Central memory CD8-positive, alpha-beta T cell (primary cell): ENCODE measurements at regions not wholly inside any gene's neighbourhood (a gene's known extent, or its start where the extent isn't known, plus 50 kb on each side); places are given as distances from the start of the nearest gene placed in this dataset.
"Not testable (repeated sequence)": the region's sequence is repeated elsewhere in the genome, so short reads cannot be mapped to it uniquely, and the experiment has no call there.

Source experiments
- ATAC-seq: fragments of 150-1000 bp; cut with Tn5 transposase; replicated peaks from 2 replicates; pipeline ENCODE4 v1.10.0; 2022; ENCODE audit warnings: mild to moderate bottlenecking, moderate FRiP score, moderate number of reproducible peaks; ENCODE audit not compliant: poor library complexity, severe bottlenecking; ENCODE audit errors: extremely low read depth
- DNase-seq, 2 donors: peaks; one replicate each; pipeline ENCODE4 v3.0.0; 2021; ENCODE audit warnings: low spot score in 2 of 2
- H3K27ac Mint-ChIP-seq: one replicate; pipeline ENCODE4 v1.8.0; 2022; ENCODE audit warnings: low read depth, mild to moderate bottlenecking, moderate library complexity, mixed read lengths
- H3K27me3 Mint-ChIP-seq: one replicate; pipeline ENCODE4 v1.8.0; 2022; ENCODE audit warnings: mixed read lengths
- H3K36me3 Mint-ChIP-seq: one replicate; pipeline ENCODE4 v1.8.0; 2022; ENCODE audit warnings: mild to moderate bottlenecking, moderate library complexity, mixed read lengths; ENCODE audit not compliant: insufficient read depth
- H3K4me1 Mint-ChIP-seq: one replicate; pipeline ENCODE4 v1.8.0; 2022; ENCODE audit warnings: mixed read lengths
- H3K4me3 Mint-ChIP-seq: one replicate; pipeline ENCODE4 v1.8.0; 2022; ENCODE audit warnings: mild to moderate bottlenecking, moderate library complexity, mixed read lengths
- H3K9me3 Mint-ChIP-seq: one replicate; pipeline ENCODE4 v1.8.0; 2022; ENCODE audit warnings: mixed read lengths

GRCh38 chr9:75454043-75454442 is 365.7 kb downstream of the OSTF1 start:
- DNase-seq (no peak), ATAC-seq (no peak)
- Mint-ChIP-seq H3K4me3 (no peak overlapping the region), H3K9me3 (peaks cover 4% of the 10 kb centered on the region), H3K27me3 (no peaks in the 10 kb centered on the region), H3K4me1 (no peaks in the 10 kb centered on the region), H3K27ac (no peak overlapping the region), H3K36me3 (no peaks in the 10 kb centered on the region)

GRCh38 chr9:75454891-75455290 is 366.6 kb downstream of the OSTF1 start:
- Mint-ChIP-seq H3K9me3 (peaks cover 4% of the 10 kb centered on the region), H3K36me3 (no peaks in the 10 kb centered on the region), H3K27me3 (no peaks in the 10 kb centered on the region), H3K27ac (no peak overlapping the region), H3K4me1 (no peaks in the 10 kb centered on the region), H3K4me3 (no peak overlapping the region)
- DNase-seq, result no peak
- ATAC-seq, result no peak

- Mint-ChIP-seq H3K4me1 (no peaks in the 10 kb centered on the region), H3K4me3 (no peak overlapping the region), H3K9me3 (peaks cover 4% of the 10 kb centered on the region), H3K27me3 (no peaks in the 10 kb centered on the region), H3K36me3 (no peaks in the 10 kb centered on the region), H3K27ac (no peak overlapping the region)
- DNase-seq, result no peak
- no peak for ATAC-seq
Measured at GRCh38 chr9:75455444-75455921, 367.2 kb downstream of the OSTF1 start.

- Mint-ChIP-seq H3K27me3 (no peaks in the 10 kb centered on the region), H3K4me3 (no peak overlapping the region), H3K4me1 (no peaks in the 10 kb centered on the region), H3K9me3 (peaks cover 4% of the 10 kb centered on the region), H3K36me3 (no peaks in the 10 kb centered on the region), H3K27ac (no peak overlapping the region)
- no peak for DNase-seq
- ATAC-seq, result no peak
Measured at GRCh38 chr9:75456698-75457097, 368.4 kb downstream of the OSTF1 start.

GRCh38 chr9:75457474-75458011 is 369.2 kb downstream of the OSTF1 start:
- Mint-ChIP-seq H3K27ac (no peak overlapping the region), H3K9me3 (peaks cover 4% of the 10 kb centered on the region), H3K27me3 (no peaks in the 10 kb centered on the region), H3K4me1 (no peaks in the 10 kb centered on the region), H3K4me3 (no peak overlapping the region), H3K36me3 (no peaks in the 10 kb centered on the region)
- DNase-seq (no peak), ATAC-seq (no peak)

- not testable (repeated sequence) for H3K4me1 Mint-ChIP-seq, H3K4me3 Mint-ChIP-seq, ATAC-seq, H3K27me3 Mint-ChIP-seq, H3K9me3 Mint-ChIP-seq, H3K36me3 Mint-ChIP-seq, DNase-seq, H3K27ac Mint-ChIP-seq
Measured at GRCh38 chr9:75459311-75459710, 371.0 kb downstream of the OSTF1 start.

GRCh38 chr9:75461183-75461582 is 372.9 kb downstream of the OSTF1 start:
- no peak overlapping the region for H3K4me3 Mint-ChIP-seq
- H3K4me1 Mint-ChIP-seq, result no peaks in the 10 kb centered on the region
- no peak for DNase-seq
- H3K9me3 Mint-ChIP-seq, result no peaks in the 10 kb centered on the region
- H3K27me3 Mint-ChIP-seq, result no peaks in the 10 kb centered on the region
- H3K27ac Mint-ChIP-seq, result no peak overlapping the region
- H3K36me3 Mint-ChIP-seq, result no peaks in the 10 kb centered on the region
- ATAC-seq, result no peak

GRCh38 chr9:75462866-75463265 is 374.6 kb downstream of the OSTF1 start:
- Mint-ChIP-seq H3K27ac (no peak overlapping the region), H3K4me3 (no peak overlapping the region), H3K27me3 (no peaks in the 10 kb centered on the region), H3K36me3 (no peaks in the 10 kb centered on the region), H3K4me1 (no peaks in the 10 kb centered on the region), H3K9me3 (no peaks in the 10 kb centered on the region)
- ATAC-seq (no peak), DNase-seq (no peak)

- DNase-seq (no peak), ATAC-seq (no peak)
- Mint-ChIP-seq H3K9me3 (no peaks in the 10 kb centered on the region), H3K4me3 (no peak overlapping the region), H3K27ac (no peak overlapping the region), H3K27me3 (no peaks in the 10 kb centered on the region), H3K36me3 (peaks cover 2% of the 10 kb centered on the region), H3K4me1 (no peaks in the 10 kb centered on the region)
Measured at GRCh38 chr9:75463871-75464270, 375.6 kb downstream of the OSTF1 start.

- Mint-ChIP-seq H3K9me3 (no peaks in the 10 kb centered on the region), H3K27me3 (no peaks in the 10 kb centered on the region)
Measured at GRCh38 chr9:75464726-75465125, 376.4 kb downstream of the OSTF1 start.

GRCh38 chr9:75467142-75467541 is 378.8 kb downstream of the OSTF1 start:
- Mint-ChIP-seq H3K36me3 (peaks cover 2% of the 10 kb centered on the region), H3K27ac (no peak overlapping the region), H3K4me1 (no peaks in the 10 kb centered on the region), H3K27me3 (no peaks in the 10 kb centered on the region), H3K4me3 (no peak overlapping the region), H3K9me3 (no peaks in the 10 kb centered on the region)
- no peak for DNase-seq
- no peak for ATAC-seq

More at GRCh38 chr9:75464726-75465125, 376.4 kb downstream of the OSTF1 start:
- Mint-ChIP-seq H3K27ac (no peak overlapping the region), H3K36me3 (peaks cover 2% of the 10 kb centered on the region), H3K4me3 (no peak overlapping the region), H3K4me1 (no peaks in the 10 kb centered on the region)
- ATAC-seq (no peak), DNase-seq (no peak)

GRCh38 chr9:75471549-75472114 is 383.3 kb downstream of the OSTF1 start:
- DNase-seq, result no peak
- no peak overlapping the region for H3K4me3 Mint-ChIP-seq
- H3K4me1 Mint-ChIP-seq, result no peaks in the 10 kb centered on the region
- H3K9me3 Mint-ChIP-seq, result no peaks in the 10 kb centered on the region
- H3K36me3 Mint-ChIP-seq, result peaks cover 2% of the 10 kb centered on the region
- no peak for ATAC-seq
- no peaks in the 10 kb centered on the region for H3K27me3 Mint-ChIP-seq
- H3K27ac Mint-ChIP-seq, result no peak overlapping the region

GRCh38 chr9:75482566-75482965 is 394.3 kb downstream of the OSTF1 start:
- Mint-ChIP-seq H3K4me1 (no peaks in the 10 kb centered on the region), H3K4me3 (no peak overlapping the region), H3K27ac (no peak overlapping the region), H3K27me3 (no peaks in the 10 kb centered on the region), H3K9me3 (peaks cover 25% of the 10 kb centered on the region), H3K36me3 (no peaks in the 10 kb centered on the region)
- DNase-seq (no peak), ATAC-seq (no peak)
